HG03095 (cell line): ENCODE measurements at regions not wholly inside any gene's neighbourhood (a gene's known extent, or its start where the extent isn't known, plus 50 kb on each side); places are given as distances from the start of the nearest gene placed in this dataset.

Source experiments
- ATAC-seq: cut with Tn5 transposase; IDR thresholded peaks from one replicate; pipeline ENCODE4 v1.9.1; 2021; ENCODE audit warnings: moderate library complexity; ENCODE audit not compliant: unreplicated experiment

- ATAC-seq: no peak
Measured at GRCh38 chr13:39100996-39101738, 62.9 kb downstream of the NHLRC3 start.

- ATAC-seq: no peak
Measured at GRCh38 chr13:39102981-39103490, 64.8 kb downstream of the NHLRC3 start.

- no peak for ATAC-seq
Measured at GRCh38 chr13:39105110-39105509, 66.9 kb downstream of the NHLRC3 start.

- no peak for ATAC-seq
Measured at GRCh38 chr13:39106216-39107005, 68.2 kb downstream of the NHLRC3 start.

- ATAC-seq: no peak
Measured at GRCh38 chr13:39107561-39107960, 69.3 kb downstream of the NHLRC3 start.

GRCh38 chr13:39108783-39109182, 70.5 kb downstream of the NHLRC3 start:
- ATAC-seq: no peak

GRCh38 chr13:39110518-39111097, 72.4 kb downstream of the NHLRC3 start:
- no peak for ATAC-seq

- no peak for ATAC-seq
Measured at GRCh38 chr13:39111145-39111544, 72.9 kb downstream of the NHLRC3 start.

- no peak for ATAC-seq
Measured at GRCh38 chr13:39119422-39119821, 81.2 kb downstream of the NHLRC3 start.

GRCh38 chr13:39123578-39123977, 85.3 kb downstream of the NHLRC3 start:
- ATAC-seq: no peak

GRCh38 chr13:39129213-39129612, 91.0 kb downstream of the NHLRC3 start:
- ATAC-seq: no peak

GRCh38 chr13:39130301-39130700, 92.0 kb downstream of the NHLRC3 start:
- no peak for ATAC-seq

- no peak for ATAC-seq
Measured at GRCh38 chr13:39132286-39133230, 94.3 kb downstream of the NHLRC3 start.

- ATAC-seq: no peak
Measured at GRCh38 chr13:39133781-39134180, 95.5 kb downstream of the NHLRC3 start.

- ATAC-seq: no peak
Measured at GRCh38 chr13:39134574-39134973, 96.3 kb downstream of the NHLRC3 start.

- no peak for ATAC-seq
Measured at GRCh38 chr13:39144391-39144790, 106.1 kb downstream of the NHLRC3 start.

GRCh38 chr13:39144941-39145533, 106.8 kb downstream of the NHLRC3 start:
- ATAC-seq: no peak

GRCh38 chr13:39148513-39148961, 110.3 kb downstream of the NHLRC3 start:
- ATAC-seq: no peak

- ATAC-seq: no peak
Measured at GRCh38 chr13:39149896-39150295, 111.6 kb downstream of the NHLRC3 start.

- no peak for ATAC-seq
Measured at GRCh38 chr13:39154041-39154440, 115.8 kb downstream of the NHLRC3 start.
